ENCODE measurements at regions not wholly inside any gene's neighbourhood (a gene's known extent, or its start where the extent isn't known, plus 50 kb on each side); places are given as distances from the start of the nearest gene placed in this dataset.

DNA sequence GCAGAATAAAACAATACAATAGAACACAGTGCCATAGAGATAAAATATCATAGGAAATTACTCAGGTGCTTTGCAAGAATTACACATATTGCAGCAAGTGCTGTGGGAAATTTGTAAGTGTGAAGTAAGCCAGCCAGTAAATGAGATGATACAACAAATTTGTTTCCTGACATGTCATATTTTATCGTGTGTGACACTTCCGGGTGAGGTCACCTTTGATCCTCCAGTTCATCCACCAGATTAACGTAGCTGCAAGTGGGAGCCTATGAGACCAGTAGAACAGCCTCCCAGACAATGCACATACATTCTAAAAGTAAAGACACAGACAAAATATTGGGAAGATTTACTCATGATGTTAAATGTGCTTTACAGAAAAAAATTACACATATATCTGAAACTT lies 72.2 kb downstream of the PRDM9 start:
- TF ChIP-seq, protein P1, sequence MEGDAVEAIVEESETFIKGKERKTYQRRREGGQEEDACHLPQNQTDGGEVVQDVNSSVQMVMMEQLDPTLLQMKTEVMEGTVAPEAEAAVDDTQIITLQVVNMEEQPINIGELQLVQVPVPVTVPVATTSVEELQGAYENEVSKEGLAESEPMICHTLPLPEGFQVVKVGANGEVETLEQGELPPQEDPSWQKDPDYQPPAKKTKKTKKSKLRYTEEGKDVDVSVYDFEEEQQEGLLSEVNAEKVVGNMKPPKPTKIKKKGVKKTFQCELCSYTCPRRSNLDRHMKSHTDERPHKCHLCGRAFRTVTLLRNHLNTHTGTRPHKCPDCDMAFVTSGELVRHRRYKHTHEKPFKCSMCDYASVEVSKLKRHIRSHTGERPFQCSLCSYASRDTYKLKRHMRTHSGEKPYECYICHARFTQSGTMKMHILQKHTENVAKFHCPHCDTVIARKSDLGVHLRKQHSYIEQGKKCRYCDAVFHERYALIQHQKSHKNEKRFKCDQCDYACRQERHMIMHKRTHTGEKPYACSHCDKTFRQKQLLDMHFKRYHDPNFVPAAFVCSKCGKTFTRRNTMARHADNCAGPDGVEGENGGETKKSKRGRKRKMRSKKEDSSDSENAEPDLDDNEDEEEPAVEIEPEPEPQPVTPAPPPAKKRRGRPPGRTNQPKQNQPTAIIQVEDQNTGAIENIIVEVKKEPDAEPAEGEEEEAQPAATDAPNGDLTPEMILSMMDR (IDR thresholded peaks at IDR 0.05): no peak
- TF ChIP-seq POLR2A (IDR thresholded peaks at IDR 0.05): no peak

Measured in heart left ventricle (tissue), 13 donors.